Fibroblast of villous mesenchyme (primary cell): ENCODE measurements at regions not wholly inside any gene's neighbourhood (a gene's known extent, or its start where the extent isn't known, plus 50 kb on each side); places are given as distances from the start of the nearest gene placed in this dataset.
"Not testable (repeated sequence)": the region's sequence is repeated elsewhere in the genome, so short reads cannot be mapped to it uniquely, and the experiment has no call there.

Experiments used
- DNase-seq: peaks from one replicate; pipeline ENCODE4 v3.0.0-alpha.2; 2010; ENCODE audit warnings: low read depth
- H3K4me3 ChIP-seq: 2 replicates; pipeline ENCODE4 v1.5.1; 2011; ENCODE audit warnings: low read depth, mild to moderate bottlenecking, low read length
- CTCF ChIP-seq: IDR thresholded peaks from 2 replicates; pipeline ENCODE4 v1.5.1; 2012; ENCODE audit warnings: low read depth, mild to moderate bottlenecking, low read length; ENCODE audit not compliant: insufficient read depth

GRCh38 chr5:24998641-24999040 lies 353.9 kb upstream of the CDH10 start:
- no peak overlapping the region for H3K4me3 ChIP-seq
- DNase-seq = no peak
- TF ChIP-seq CTCF = no peak

GRCh38 chr5:24986326-24986725 lies 341.5 kb upstream of the CDH10 start:
- no peak overlapping the region for H3K4me3 ChIP-seq
- no peak for TF ChIP-seq CTCF

GRCh38 chr5:24978552-24978951 lies 333.8 kb upstream of the CDH10 start:
- H3K4me3 ChIP-seq, DNase-seq: not testable (repeated sequence)

More at GRCh38 chr5:24986326-24986725, 341.5 kb upstream of the CDH10 start:
- no peak for DNase-seq

GRCh38 chr5:24963611-24964010 lies 318.8 kb upstream of the CDH10 start:
- no peak for TF ChIP-seq CTCF
- no peak overlapping the region for H3K4me3 ChIP-seq
- DNase-seq = no peak

GRCh38 chr5:24923400-24923799 lies 278.6 kb upstream of the CDH10 start:
- no peak for DNase-seq
- TF ChIP-seq CTCF = no peak
- H3K4me3 ChIP-seq = no peak overlapping the region

GRCh38 chr5:24918676-24919075 lies 273.9 kb upstream of the CDH10 start:
- no peak for TF ChIP-seq CTCF
- H3K4me3 ChIP-seq = no peak overlapping the region
- DNase-seq = no peak

- no peak for TF ChIP-seq CTCF
- DNase-seq = no peak
Measured at GRCh38 chr5:24916863-24917262, 272.1 kb upstream of the CDH10 start.

More at GRCh38 chr5:24916863-24917262, 272.1 kb upstream of the CDH10 start:
- H3K4me3 ChIP-seq = no peak overlapping the region
